Activated CD8-positive, alpha-beta T cell treated with anti-CD3 and anti-CD28 coated beads, Interleukin-2, amount 10 ng/mL, durations not matched to agents 7 days and 5 days (primary cell): ENCODE measurements at regions not wholly inside any gene's neighbourhood (a gene's known extent, or its start where the extent isn't known, plus 50 kb on each side); places are given as distances from the start of the nearest gene placed in this dataset.

ENCODE experiments used
- ATAC-seq: fragments of 150-1000 bp; cut with Tn5 transposase; one replicate; pipeline ENCODE4 v1.10.0; 2021; ENCODE audit warnings: moderate library complexity
- CTCF ChIA-PET: fragments of 350-600 bp; sonication (Branson Sonifier 250); formaldehyde crosslinking; loops from one replicate; lab custom pipeline; 2021; ENCODE audit warnings: antibody characterized with exemption; lab: Charles Lee
- POLR2A ChIA-PET: fragments of 350-600 bp; sonication (Branson Sonifier 250); formaldehyde crosslinking; loops from one replicate; lab custom pipeline; 2021; ENCODE audit warnings: antibody characterized with exemption; lab: Charles Lee
- DNase-seq: peaks from one replicate; pipeline ENCODE4 v3.0.0-alpha.2; 2020
- H3K27ac Mint-ChIP-seq: one replicate; pipeline ENCODE4 v1.8.0; 2021; ENCODE audit warnings: mild to moderate bottlenecking, mixed read lengths
- H3K27me3 Mint-ChIP-seq: one replicate; pipeline ENCODE4 v1.8.0; 2021; ENCODE audit warnings: low read depth, mixed read lengths
- H3K36me3 Mint-ChIP-seq: one replicate; pipeline ENCODE4 v1.8.0; 2021; ENCODE audit warnings: low read depth, mixed read lengths
- H3K4me1 Mint-ChIP-seq: one replicate; pipeline ENCODE4 v1.8.0; 2021; ENCODE audit warnings: low read depth, mixed read lengths
- H3K4me3 Mint-ChIP-seq: one replicate; pipeline ENCODE4 v1.8.0; 2021; ENCODE audit warnings: mild to moderate bottlenecking, mixed read lengths
- H3K9me3 Mint-ChIP-seq: one replicate; pipeline ENCODE4 v1.8.0; 2022; ENCODE audit warnings: mixed read lengths; ENCODE audit not compliant: insufficient read depth

- ChIA-PET POLR2A (no interaction called here), CTCF (no interaction called here)
- Mint-ChIP-seq H3K9me3 (peaks cover 4% of the 10 kb centered on the region), H3K27ac (no peak overlapping the region), H3K4me1 (no peaks in the 10 kb centered on the region), H3K27me3 (no peaks in the 10 kb centered on the region), H3K36me3 (no peaks in the 10 kb centered on the region), H3K4me3 (no peak overlapping the region)
- ATAC-seq (no peak), DNase-seq (no peak)
Measured at GRCh38 chr3:109887293-109887692, 549.9 kb upstream of the DPPA4 start.

- Mint-ChIP-seq H3K4me3 (no peak overlapping the region), H3K4me1 (no peaks in the 10 kb centered on the region), H3K27me3 (no peaks in the 10 kb centered on the region), H3K27ac (no peak overlapping the region), H3K36me3 (no peaks in the 10 kb centered on the region), H3K9me3 (peaks cover 4% of the 10 kb centered on the region)
- ATAC-seq (no peak), DNase-seq (no peak)
- ChIA-PET CTCF (no interaction called here), POLR2A (no interaction called here)
Measured at GRCh38 chr3:109888026-109888425, 550.7 kb upstream of the DPPA4 start.

- peaks cover 11% of the 10 kb centered on the region for H3K4me1 Mint-ChIP-seq
- H3K27ac Mint-ChIP-seq: no peak overlapping the region
- no peaks in the 10 kb centered on the region for H3K9me3 Mint-ChIP-seq
- ATAC-seq (no peak), DNase-seq (no peak)
- ChIA-PET CTCF (no interaction called here), POLR2A (no interaction called here)
- no peaks in the 10 kb centered on the region for H3K36me3 Mint-ChIP-seq
- no peak overlapping the region for H3K4me3 Mint-ChIP-seq
- H3K27me3 Mint-ChIP-seq: no peaks in the 10 kb centered on the region
Measured at GRCh38 chr3:109897734-109898133, 560.4 kb upstream of the DPPA4 start.

GRCh38 chr3:109899925-109900324, 562.6 kb upstream of the DPPA4 start:
- no peak overlapping the region for H3K4me3 Mint-ChIP-seq
- DNase-seq (no peak), ATAC-seq (no peak)
- ChIA-PET CTCF (no interaction called here), POLR2A (no interaction called here)
- no peaks in the 10 kb centered on the region for H3K27me3 Mint-ChIP-seq
- H3K9me3 Mint-ChIP-seq: no peaks in the 10 kb centered on the region
- no peak overlapping the region for H3K27ac Mint-ChIP-seq
- H3K36me3 Mint-ChIP-seq: no peaks in the 10 kb centered on the region
- peaks cover 11% of the 10 kb centered on the region for H3K4me1 Mint-ChIP-seq

GRCh38 chr3:109900783-109901182, 563.4 kb upstream of the DPPA4 start:
- Mint-ChIP-seq H3K4me1 (peaks cover 11% of the 10 kb centered on the region), H3K9me3 (no peaks in the 10 kb centered on the region), H3K36me3 (no peaks in the 10 kb centered on the region), H3K27ac (no peak overlapping the region), H3K4me3 (no peak overlapping the region), H3K27me3 (no peaks in the 10 kb centered on the region)
- ATAC-seq: no peak
- POLR2A ChIA-PET: no interaction called here
- CTCF ChIA-PET: no interaction called here
- no peak for DNase-seq

GRCh38 chr3:109902549-109902948, 565.2 kb upstream of the DPPA4 start:
- no peak overlapping the region for H3K27ac Mint-ChIP-seq
- POLR2A ChIA-PET: no interaction called here
- H3K4me1 Mint-ChIP-seq: peaks cover 11% of the 10 kb centered on the region
- ATAC-seq (no peak), DNase-seq (no peak)
- no peak overlapping the region for H3K4me3 Mint-ChIP-seq
- H3K9me3 Mint-ChIP-seq: no peaks in the 10 kb centered on the region
- no peaks in the 10 kb centered on the region for H3K36me3 Mint-ChIP-seq
- CTCF ChIA-PET: no interaction called here
- no peaks in the 10 kb centered on the region for H3K27me3 Mint-ChIP-seq

- Mint-ChIP-seq H3K36me3 (no peaks in the 10 kb centered on the region), H3K27ac (no peak overlapping the region), H3K9me3 (no peaks in the 10 kb centered on the region), H3K27me3 (peaks cover under 1% of the 10 kb centered on the region), H3K4me1 (peaks cover 11% of the 10 kb centered on the region), H3K4me3 (no peak overlapping the region)
- CTCF ChIA-PET: no interaction called here
- ATAC-seq (no peak), DNase-seq (no peak)
- POLR2A ChIA-PET: no interaction called here
Measured at GRCh38 chr3:109903100-109903499, 565.8 kb upstream of the DPPA4 start.

- no peak overlapping the region for H3K27ac Mint-ChIP-seq
- H3K9me3 Mint-ChIP-seq: peaks cover 4% of the 10 kb centered on the region
- ATAC-seq: no peak
- POLR2A ChIA-PET: no interaction called here
- H3K4me1 Mint-ChIP-seq: no peaks in the 10 kb centered on the region
- H3K36me3 Mint-ChIP-seq: no peaks in the 10 kb centered on the region
- peaks cover 2% of the 10 kb centered on the region for H3K27me3 Mint-ChIP-seq
- DNase-seq: no peak
- CTCF ChIA-PET: no interaction called here
- no peak overlapping the region for H3K4me3 Mint-ChIP-seq
Measured at GRCh38 chr3:109910772-109911171, 573.4 kb upstream of the DPPA4 start.

- Mint-ChIP-seq H3K36me3 (no peaks in the 10 kb centered on the region), H3K9me3 (peaks cover 4% of the 10 kb centered on the region), H3K27me3 (no peaks in the 10 kb centered on the region), H3K27ac (no peak overlapping the region), H3K4me3 (no peak overlapping the region), H3K4me1 (no peaks in the 10 kb centered on the region)
- CTCF ChIA-PET: no interaction called here
- POLR2A ChIA-PET: no interaction called here
- ATAC-seq: no peak
- DNase-seq: no peak
Measured at GRCh38 chr3:109918740-109919139, 581.4 kb upstream of the DPPA4 start.

GRCh38 chr3:109920749-109921148, 583.4 kb upstream of the DPPA4 start:
- H3K4me3 Mint-ChIP-seq: no peak overlapping the region
- H3K27ac Mint-ChIP-seq: no peak overlapping the region
- CTCF ChIA-PET: no interaction called here
- H3K4me1 Mint-ChIP-seq: no peaks in the 10 kb centered on the region
- no peaks in the 10 kb centered on the region for H3K9me3 Mint-ChIP-seq
- DNase-seq (no peak), ATAC-seq (no peak)
- no peaks in the 10 kb centered on the region for H3K36me3 Mint-ChIP-seq
- no peaks in the 10 kb centered on the region for H3K27me3 Mint-ChIP-seq
- POLR2A ChIA-PET: no interaction called here

GRCh38 chr3:109921509-109921908, 584.2 kb upstream of the DPPA4 start:
- no peaks in the 10 kb centered on the region for H3K36me3 Mint-ChIP-seq
- POLR2A ChIA-PET: no interaction called here
- no peak for DNase-seq
- no peaks in the 10 kb centered on the region for H3K4me1 Mint-ChIP-seq
- no peak for ATAC-seq
- no peak overlapping the region for H3K4me3 Mint-ChIP-seq
- no peaks in the 10 kb centered on the region for H3K27me3 Mint-ChIP-seq
- no peaks in the 10 kb centered on the region for H3K9me3 Mint-ChIP-seq
- H3K27ac Mint-ChIP-seq: no peak overlapping the region
- CTCF ChIA-PET: no interaction called here

GRCh38 chr3:109922856-109923255, 585.5 kb upstream of the DPPA4 start:
- H3K27ac Mint-ChIP-seq: no peak overlapping the region
- ChIA-PET CTCF (no interaction called here), POLR2A (interaction anchor here (0.7 kb wide), 1 partner anchor 1312 kb away, joined by 3 read pairs; no protein-coding TSS in a partner anchor)

GRCh38 chr3:109923431-109923830, 586.1 kb upstream of the DPPA4 start:
- CTCF ChIA-PET: no interaction called here
- Mint-ChIP-seq H3K4me1 (no peaks in the 10 kb centered on the region), H3K4me3 (no peak overlapping the region), H3K9me3 (no peaks in the 10 kb centered on the region), H3K36me3 (no peaks in the 10 kb centered on the region), H3K27me3 (no peaks in the 10 kb centered on the region), H3K27ac (no peak overlapping the region)
- DNase-seq (no peak), ATAC-seq (no peak)
- POLR2A ChIA-PET: no interaction called here

More at GRCh38 chr3:109922856-109923255, 585.5 kb upstream of the DPPA4 start:
- no peak overlapping the region for H3K4me3 Mint-ChIP-seq
- H3K4me1 Mint-ChIP-seq: no peaks in the 10 kb centered on the region
- no peaks in the 10 kb centered on the region for H3K36me3 Mint-ChIP-seq
- ATAC-seq (no peak), DNase-seq (no peak)
- H3K27me3 Mint-ChIP-seq: no peaks in the 10 kb centered on the region
- no peaks in the 10 kb centered on the region for H3K9me3 Mint-ChIP-seq
